ENCODE measurements at regions not wholly inside any gene's neighbourhood (a gene's known extent, or its start where the extent isn't known, plus 50 kb on each side); places are given as distances from the start of the nearest gene placed in this dataset.

GRCh38 chr11:39810358-39810757 lies 1649.1 kb downstream of the LRRC4C start:
- no peak for DNase-seq (ENCODE audit: low read depth)
- H3K4me3 ChIP-seq (ENCODE audit: low read depth, low read length), result no peak overlapping the region
- TF ChIP-seq POLR2A (IDR thresholded peaks at IDR 0.05; ENCODE audit: extremely low read depth, insufficient read length), result no peak
- TF ChIP-seq CTCF (IDR thresholded peaks at IDR 0.05; ENCODE audit: low read depth, low read length), result no peak
- no peak for TF ChIP-seq MAX (IDR thresholded peaks at IDR 0.05; ENCODE audit: low read depth, low read length)
- no peak for TF ChIP-seq MYC (IDR thresholded peaks at IDR 0.05; ENCODE audit: low read depth, low read length)

GRCh38 chr11:39809833-39810232 lies 1649.6 kb downstream of the LRRC4C start:
- no peak for DNase-seq (ENCODE audit: low read depth)
- no peak overlapping the region for H3K4me3 ChIP-seq (ENCODE audit: low read depth, low read length)
- TF ChIP-seq CTCF (IDR thresholded peaks at IDR 0.05; ENCODE audit: low read depth, low read length) (no peak), POLR2A (IDR thresholded peaks at IDR 0.05; ENCODE audit: extremely low read depth, insufficient read length) (no peak), MAX (IDR thresholded peaks at IDR 0.05; ENCODE audit: low read depth, low read length) (no peak), MYC (IDR thresholded peaks at IDR 0.05; ENCODE audit: low read depth, low read length) (no peak)

GRCh38 chr11:39807904-39808303 lies 1651.5 kb downstream of the LRRC4C start:
- no peak for DNase-seq (ENCODE audit: low read depth)
- H3K4me3 ChIP-seq (ENCODE audit: low read depth, low read length), result no peak overlapping the region
- TF ChIP-seq MYC (IDR thresholded peaks at IDR 0.05; ENCODE audit: low read depth, low read length), result no peak
- no peak for TF ChIP-seq POLR2A (IDR thresholded peaks at IDR 0.05; ENCODE audit: extremely low read depth, insufficient read length)
- TF ChIP-seq CTCF (IDR thresholded peaks at IDR 0.05; ENCODE audit: low read depth, low read length), result no peak
- TF ChIP-seq MAX (IDR thresholded peaks at IDR 0.05; ENCODE audit: low read depth, low read length), result no peak

- TF ChIP-seq MAX (IDR thresholded peaks at IDR 0.05; ENCODE audit: low read depth, low read length) (no peak), POLR2A (IDR thresholded peaks at IDR 0.05; ENCODE audit: extremely low read depth, insufficient read length) (no peak)
- DNase-seq (ENCODE audit: low read depth), result no peak
- no peak overlapping the region for H3K4me3 ChIP-seq (ENCODE audit: low read depth, low read length)
These were observed 1652.8 kb downstream of the LRRC4C start for GRCh38 chr11:39806652-39807051.

DNA sequence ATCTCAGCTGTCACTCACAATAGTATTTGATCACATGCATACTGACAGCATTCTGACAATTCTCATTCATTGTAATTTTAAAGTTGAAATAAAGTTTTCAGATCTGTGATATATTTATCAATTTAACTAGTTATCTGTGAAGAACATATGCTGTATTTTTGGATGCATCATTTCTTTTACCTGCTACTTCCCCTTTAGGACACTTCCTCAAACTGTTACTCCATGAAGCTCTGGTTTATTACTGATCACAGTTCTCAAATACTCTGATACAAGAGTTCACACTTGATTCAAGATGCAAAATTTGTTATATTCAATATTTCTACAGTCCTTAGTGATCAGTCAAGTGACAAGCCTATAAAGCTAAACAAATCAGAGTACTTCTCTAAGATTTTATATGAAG lies 1655.2 kb downstream of the LRRC4C start:
- TF ChIP-seq MAX (IDR thresholded peaks at IDR 0.05; ENCODE audit: low read depth, low read length) (no peak), CTCF (IDR thresholded peaks at IDR 0.05; ENCODE audit: low read depth, low read length) (no peak), POLR2A (IDR thresholded peaks at IDR 0.05; ENCODE audit: extremely low read depth, insufficient read length) (no peak), MYC (IDR thresholded peaks at IDR 0.05; ENCODE audit: low read depth, low read length) (no peak)
- no peak for DNase-seq (ENCODE audit: low read depth)
- H3K4me3 ChIP-seq (ENCODE audit: low read depth, low read length), result no peak overlapping the region

DNA sequence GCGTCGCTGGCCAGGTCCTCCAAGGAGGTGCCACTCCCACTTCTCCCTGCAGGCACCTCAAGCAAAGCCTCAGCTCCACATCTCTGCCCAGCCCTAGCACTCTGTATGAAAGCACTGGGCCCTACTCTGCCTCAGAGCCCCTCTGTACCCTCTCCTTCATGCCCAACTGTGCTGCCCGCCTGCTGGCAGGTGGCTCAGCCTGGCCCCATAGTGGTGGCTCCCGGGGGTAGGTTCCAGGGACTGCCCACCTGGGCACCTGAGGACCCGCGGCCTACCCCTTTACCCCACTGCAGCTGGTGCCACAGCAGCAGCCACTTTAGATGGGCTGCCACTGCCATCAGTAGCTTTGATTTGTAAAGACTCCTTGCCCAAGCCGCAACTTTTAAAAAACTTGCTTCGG lies 1672.8 kb downstream of the LRRC4C start:
- DNase-seq (ENCODE audit: low read depth), result no peak
- H3K4me3 ChIP-seq (ENCODE audit: low read depth, low read length), result no peak overlapping the region
- no peak for TF ChIP-seq MAX (IDR thresholded peaks at IDR 0.05; ENCODE audit: low read depth, low read length)
- TF ChIP-seq MYC (IDR thresholded peaks at IDR 0.05; ENCODE audit: low read depth, low read length), result no peak
- no peak for TF ChIP-seq POLR2A (IDR thresholded peaks at IDR 0.05; ENCODE audit: extremely low read depth, insufficient read length)
- no peak for TF ChIP-seq CTCF (IDR thresholded peaks at IDR 0.05; ENCODE audit: low read depth, low read length)
